Stomach (tissue), 4 donors: ENCODE measurements at regions not wholly inside any gene's neighbourhood (a gene's known extent, or its start where the extent isn't known, plus 50 kb on each side); places are given as distances from the start of the nearest gene placed in this dataset.

Experiments
- POLR2A ChIP-seq, 4 donors: fragments of 450-650 bp; IDR thresholded peaks; one replicate each; pipeline ENCODE4 v1.6.1; 2016; ENCODE audit warnings: antibody characterized with exemption in 4 of 4, control low read depth in 2 of 4, mild to moderate bottlenecking in 1 of 4, moderate library complexity in 1 of 4
- POLR2AphosphoS5 ChIP-seq, 3 donors: sonication (generic); formaldehyde crosslinking; IDR thresholded peaks; one replicate each; pipeline ENCODE4 v1.6.1; 2016; ENCODE audit warnings: antibody characterized with exemption in 3 of 3
- TF ChIP-seq, protein P1 (sequence below), 7 experiments: fragments of 450-650 bp in 4 of 7; fragments of 200-600 bp in 3 of 7; sonication (generic) in 3 of 7; IDR thresholded peaks; one replicate each; pipeline ENCODE4 v1.5.1; 2016 to 2019; ENCODE audit warnings: antibody characterized with exemption in 7 of 7, control low read depth in 2 of 7, mild to moderate bottlenecking in 1 of 7

DNA sequence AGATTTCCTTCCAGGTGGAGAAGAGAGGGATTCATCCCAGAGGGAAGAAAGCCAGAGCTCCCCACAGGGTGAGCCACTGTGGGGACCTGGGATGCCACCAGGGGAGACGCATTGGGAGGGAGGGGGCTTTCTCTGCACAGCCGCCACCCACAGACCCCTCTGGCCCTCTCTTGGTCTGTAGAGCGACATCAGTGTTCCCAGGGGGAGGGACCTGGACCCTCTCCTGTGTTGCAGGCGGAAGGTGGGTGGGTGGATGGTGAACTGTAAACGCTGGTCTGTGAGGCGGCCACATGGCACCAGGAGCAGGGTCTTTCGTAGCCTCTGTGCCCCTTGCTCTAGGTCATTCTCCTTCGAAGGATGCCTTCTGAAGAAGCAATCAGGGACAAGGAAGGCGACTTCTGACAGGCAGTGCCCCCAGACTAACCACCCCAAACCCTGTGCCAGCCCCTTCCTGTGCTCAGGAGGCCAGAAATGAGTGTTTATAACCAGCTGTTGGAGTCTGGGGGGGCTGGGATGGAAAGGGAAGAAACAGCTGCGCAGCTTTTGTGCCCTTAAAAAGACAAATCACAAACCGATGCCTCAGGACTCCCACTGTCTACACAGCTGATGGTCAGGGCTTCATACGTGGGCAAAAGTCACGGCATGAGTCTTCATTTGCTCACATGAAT, 121.4 kb upstream of the ZBTB40 start:
- TF ChIP-seq POLR2A (IDR thresholded peaks at IDR 0.05) = no peak
- no peak for TF ChIP-seq POLR2AphosphoS5 (IDR thresholded peaks at IDR 0.05)
- TF ChIP-seq, protein P1, sequence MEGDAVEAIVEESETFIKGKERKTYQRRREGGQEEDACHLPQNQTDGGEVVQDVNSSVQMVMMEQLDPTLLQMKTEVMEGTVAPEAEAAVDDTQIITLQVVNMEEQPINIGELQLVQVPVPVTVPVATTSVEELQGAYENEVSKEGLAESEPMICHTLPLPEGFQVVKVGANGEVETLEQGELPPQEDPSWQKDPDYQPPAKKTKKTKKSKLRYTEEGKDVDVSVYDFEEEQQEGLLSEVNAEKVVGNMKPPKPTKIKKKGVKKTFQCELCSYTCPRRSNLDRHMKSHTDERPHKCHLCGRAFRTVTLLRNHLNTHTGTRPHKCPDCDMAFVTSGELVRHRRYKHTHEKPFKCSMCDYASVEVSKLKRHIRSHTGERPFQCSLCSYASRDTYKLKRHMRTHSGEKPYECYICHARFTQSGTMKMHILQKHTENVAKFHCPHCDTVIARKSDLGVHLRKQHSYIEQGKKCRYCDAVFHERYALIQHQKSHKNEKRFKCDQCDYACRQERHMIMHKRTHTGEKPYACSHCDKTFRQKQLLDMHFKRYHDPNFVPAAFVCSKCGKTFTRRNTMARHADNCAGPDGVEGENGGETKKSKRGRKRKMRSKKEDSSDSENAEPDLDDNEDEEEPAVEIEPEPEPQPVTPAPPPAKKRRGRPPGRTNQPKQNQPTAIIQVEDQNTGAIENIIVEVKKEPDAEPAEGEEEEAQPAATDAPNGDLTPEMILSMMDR (IDR thresholded peaks at IDR 0.05) = no peak
